Transverse colon (tissue), 4 donors: ENCODE measurements at regions not wholly inside any gene's neighbourhood (a gene's known extent, or its start where the extent isn't known, plus 50 kb on each side); places are given as distances from the start of the nearest gene placed in this dataset.

Experiments
- DNase-seq: peaks from one replicate; pipeline ENCODE4 v3.0.0-alpha.2; 2019
- H3K27ac ChIP-seq, 4 donors: fragments of 200-600 bp; sonication (generic); 2 replicates each; pipeline ENCODE4 v1.5.1; 2016 to 2018; ENCODE audit warnings: inconsistent platforms in 4 of 4
- H3K27me3 ChIP-seq: fragments of 200-600 bp; sonication (generic); 2 replicates; pipeline ENCODE4 v1.5.1; 2017; ENCODE audit warnings: inconsistent platforms
- H3K36me3 ChIP-seq, 4 donors: fragments of 200-600 bp; sonication (generic); 2 replicates each; pipeline ENCODE4 v1.5.1; 2017 to 2019; ENCODE audit warnings: inconsistent platforms in 4 of 4
- H3K4me1 ChIP-seq, 4 donors: fragments of 200-600 bp; sonication (generic); 2 replicates each; pipeline ENCODE4 v1.5.1; 2017 to 2020; ENCODE audit warnings: inconsistent platforms in 4 of 4
- H3K4me3 ChIP-seq, 4 donors: fragments of 200-600 bp; sonication (generic); 1 replicate in 1 of 4; 2 replicates in 3 of 4; pipeline versions ENCODE4 v1.5.1 to v1.6.1; 2017 to 2019; ENCODE audit warnings: inconsistent platforms in 4 of 4
- H3K9me3 ChIP-seq, 2 donors: fragments of 200-600 bp; sonication (generic); 2 replicates each; pipeline ENCODE4 v1.5.1; 2017 to 2019; ENCODE audit warnings: inconsistent platforms in 2 of 2
- EP300 ChIP-seq: sonication (generic); formaldehyde crosslinking; IDR thresholded peaks from one replicate; pipeline ENCODE4 v1.6.1; 2017; ENCODE audit warnings: antibody characterized with exemption, low read depth
- POLR2A ChIP-seq: fragments of 450-650 bp; IDR thresholded peaks from one replicate; pipeline ENCODE4 v1.6.1; 2016; ENCODE audit warnings: antibody characterized with exemption, mild to moderate bottlenecking, moderate library complexity
- POLR2AphosphoS5 ChIP-seq, 3 donors: sonication (generic); formaldehyde crosslinking; IDR thresholded peaks; one replicate each; pipeline ENCODE4 v1.6.1; 2016; ENCODE audit warnings: antibody characterized with exemption in 3 of 3
- WGBS, 2 donors: methylation state at CpG; one replicate each; pipeline ENCODE4 v1.1.5; 2018; ENCODE audit warnings: low coverage in 1 of 2; 5-methylcytosine and 5-hydroxymethylcytosine counted together
- in situ Hi-C, 4 donors: fragments of 200-750 bp; cut with MboI; loops; one replicate each; pipeline versions ENCODE4 v1.15.0 to v1.15.1; 2017; ENCODE audit warnings: low sequenced_read_pairs in 3 of 4, low pct_ligation_motif_present in 1 of 4, low pct_unique_long_range_greater_than_20kb in 1 of 4
- intact Hi-C: fragments of 100-400 bp; cut with DNase I; formaldehyde crosslinking; loops from one replicate; pipeline ENCODE4 v1.15.1; 2023; ENCODE audit warnings: low total_unique reads
- TF ChIP-seq, protein P1 (sequence below), 5 experiments: fragments of 200-600 bp in 3 of 5; fragments of 450-650 bp in 2 of 5; sonication (generic) in 3 of 5; IDR thresholded peaks; 1 replicate in 2 of 5; 2 replicates in 3 of 5; pipeline ENCODE4 v1.5.1; 2016 to 2017; ENCODE audit warnings: antibody characterized with exemption in 5 of 5, inconsistent platforms in 3 of 5, mild to moderate bottlenecking in 2 of 5, moderate library complexity in 1 of 5

DNA sequence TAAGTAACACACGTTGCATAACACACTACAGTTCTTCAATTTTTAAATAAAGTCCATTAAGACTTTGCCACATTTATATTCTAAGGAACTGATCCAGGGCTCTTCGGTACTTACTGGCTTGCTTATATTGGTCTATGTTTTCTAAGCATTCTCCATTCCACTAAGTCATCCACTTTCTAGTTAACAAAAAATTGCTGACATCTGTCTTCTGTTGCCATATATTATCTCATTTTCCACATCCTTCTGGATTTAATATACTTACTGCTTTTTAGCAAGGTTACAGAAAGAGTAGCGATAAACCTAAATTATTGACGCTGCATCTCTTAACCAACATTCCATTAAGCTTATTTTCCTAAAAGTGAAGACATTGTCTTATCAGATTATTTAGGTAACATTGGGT is 238.4 kb upstream of the LRIG3 start:
- Histone ChIP-seq H3K27me3 (no peaks in the 10 kb centered on the region), H3K36me3 (no peaks in the 10 kb centered on the region), H3K4me1 (no peaks in the 10 kb centered on the region), H3K4me3 (no peak overlapping the region), H3K9me3 (no peaks in the 10 kb centered on the region), H3K27ac (no peak overlapping the region)
- DNase-seq: no peak
- in situ Hi-C loops: loop anchor here (10.0 to 25.0 kb wide), 4 partner anchors 621 to 1171 kb away; no protein-coding TSS in a partner anchor
- intact Hi-C loops: no loop called here
- TF ChIP-seq, protein P1, sequence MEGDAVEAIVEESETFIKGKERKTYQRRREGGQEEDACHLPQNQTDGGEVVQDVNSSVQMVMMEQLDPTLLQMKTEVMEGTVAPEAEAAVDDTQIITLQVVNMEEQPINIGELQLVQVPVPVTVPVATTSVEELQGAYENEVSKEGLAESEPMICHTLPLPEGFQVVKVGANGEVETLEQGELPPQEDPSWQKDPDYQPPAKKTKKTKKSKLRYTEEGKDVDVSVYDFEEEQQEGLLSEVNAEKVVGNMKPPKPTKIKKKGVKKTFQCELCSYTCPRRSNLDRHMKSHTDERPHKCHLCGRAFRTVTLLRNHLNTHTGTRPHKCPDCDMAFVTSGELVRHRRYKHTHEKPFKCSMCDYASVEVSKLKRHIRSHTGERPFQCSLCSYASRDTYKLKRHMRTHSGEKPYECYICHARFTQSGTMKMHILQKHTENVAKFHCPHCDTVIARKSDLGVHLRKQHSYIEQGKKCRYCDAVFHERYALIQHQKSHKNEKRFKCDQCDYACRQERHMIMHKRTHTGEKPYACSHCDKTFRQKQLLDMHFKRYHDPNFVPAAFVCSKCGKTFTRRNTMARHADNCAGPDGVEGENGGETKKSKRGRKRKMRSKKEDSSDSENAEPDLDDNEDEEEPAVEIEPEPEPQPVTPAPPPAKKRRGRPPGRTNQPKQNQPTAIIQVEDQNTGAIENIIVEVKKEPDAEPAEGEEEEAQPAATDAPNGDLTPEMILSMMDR (IDR thresholded peaks at IDR 0.05): no peak
- TF ChIP-seq POLR2AphosphoS5 (IDR thresholded peaks at IDR 0.05): no peak
- no peak for TF ChIP-seq POLR2A
- TF ChIP-seq EP300: no peak
- 90 to 91% methylated on average over 4 of the region's 4 CpGs for WGBS, 2 donors

DNA sequence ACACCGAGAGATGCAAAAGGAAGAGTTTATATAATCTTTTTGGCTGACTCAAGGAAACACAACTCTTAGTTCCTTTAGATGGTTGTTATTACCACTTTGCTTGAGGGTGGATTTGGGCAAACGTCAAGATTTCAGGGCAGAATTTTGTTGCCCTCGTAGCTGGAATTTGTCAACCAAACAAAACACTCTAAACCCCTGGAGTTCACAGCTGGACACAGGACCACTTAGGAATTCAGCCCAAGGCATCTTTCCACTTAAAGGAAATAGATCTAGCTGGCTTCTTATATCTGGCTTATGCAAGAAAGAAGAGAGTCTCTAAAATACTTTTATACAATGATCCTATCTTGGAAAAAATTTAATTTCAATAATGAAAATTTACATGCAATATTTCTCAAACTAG is 237.8 kb upstream of the LRIG3 start:
- no peak for DNase-seq
- Histone ChIP-seq H3K4me3 (no peak overlapping the region), H3K27me3 (no peaks in the 10 kb centered on the region), H3K27ac (no peak overlapping the region), H3K4me1 (no peaks in the 10 kb centered on the region), H3K9me3 (no peaks in the 10 kb centered on the region), H3K36me3 (no peaks in the 10 kb centered on the region)
- intact Hi-C loops: no loop called here
- WGBS, 2 donors: 80 to 84% methylated on average over 2 to 3 of the region's 3 CpGs
- TF ChIP-seq, protein P1 (IDR thresholded peaks at IDR 0.05): no peak
- no peak for TF ChIP-seq EP300
- no peak for TF ChIP-seq POLR2A
- TF ChIP-seq POLR2AphosphoS5 (IDR thresholded peaks at IDR 0.05): no peak
- in situ Hi-C loops: loop anchor here (10.0 to 25.0 kb wide), 4 partner anchors 621 to 1171 kb away; no protein-coding TSS in a partner anchor

- TF ChIP-seq, protein P1 (IDR thresholded peaks at IDR 0.05): no peak
- no peak for TF ChIP-seq EP300
- TF ChIP-seq POLR2A: no peak
- no peak for TF ChIP-seq POLR2AphosphoS5 (IDR thresholded peaks at IDR 0.05)
- H3K27me3 ChIP-seq: no peaks in the 10 kb centered on the region
- H3K9me3 ChIP-seq: no peaks in the 10 kb centered on the region
- H3K27ac ChIP-seq: no peak overlapping the region
- intact Hi-C loops: no loop called here
- no peak overlapping the region for H3K4me3 ChIP-seq
- in situ Hi-C loops: loop anchor here (10.0 to 25.0 kb wide), 4 partner anchors 618 to 1168 kb away; no protein-coding TSS in a partner anchor
- no peaks in the 10 kb centered on the region for H3K4me1 ChIP-seq
- DNase-seq: no peak
- no peaks in the 10 kb centered on the region for H3K36me3 ChIP-seq
Measured at GRCh38 chr12:59155448-59155847, 235.1 kb upstream of the LRIG3 start.

DNA sequence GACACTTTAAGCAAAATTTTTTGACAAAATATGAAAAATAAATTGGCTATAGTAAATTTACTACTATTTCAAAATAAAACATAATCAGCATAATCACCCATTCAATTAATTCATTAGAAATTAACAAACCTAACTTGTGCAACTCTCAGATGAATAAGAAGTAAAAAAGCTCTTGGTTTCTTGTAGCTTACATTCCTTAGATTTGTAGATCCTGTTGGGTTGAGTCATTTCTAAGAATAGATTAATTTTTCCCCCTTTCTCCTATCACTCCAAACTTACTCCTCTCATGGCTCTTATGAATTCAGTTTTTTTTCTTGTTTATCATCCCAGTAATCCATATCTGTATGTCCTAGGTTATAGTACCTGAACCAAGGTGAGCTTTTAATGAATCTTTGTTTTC is 230.9 kb upstream of the LRIG3 start:
- no peaks in the 10 kb centered on the region for H3K4me1 ChIP-seq
- H3K27ac ChIP-seq: no peak overlapping the region
- in situ Hi-C loops (loop anchor here (10.0 to 25.0 kb wide), 4 partner anchors 614 to 1164 kb away; no protein-coding TSS in a partner anchor), intact Hi-C loops (no loop called here)
- no peak overlapping the region for H3K4me3 ChIP-seq
- H3K9me3 ChIP-seq: no peaks in the 10 kb centered on the region
- TF ChIP-seq POLR2A: no peak
- TF ChIP-seq, protein P1 (IDR thresholded peaks at IDR 0.05): no peak
- TF ChIP-seq EP300: no peak
- TF ChIP-seq POLR2AphosphoS5 (IDR thresholded peaks at IDR 0.05): no peak
- no peak for DNase-seq
- H3K36me3 ChIP-seq: no peaks in the 10 kb centered on the region
- no peaks in the 10 kb centered on the region for H3K27me3 ChIP-seq
